SK-N-SH (cell line): ENCODE measurements at regions not wholly inside any gene's neighbourhood (a gene's known extent, or its start where the extent isn't known, plus 50 kb on each side); places are given as distances from the start of the nearest gene placed in this dataset.

Experiments
- CTCF ChIA-PET: fragments of 300-600, 350-600 bp; formaldehyde crosslinking; extraction: SDS; loops from one replicate; lab custom pipeline; 2021; lab: Yijun Ruan, JAX
- POLR2A ChIA-PET: fragments of 350-600 bp; sonication (Branson Sonifier 250); formaldehyde crosslinking; extraction: SDS; loops from one replicate; lab custom pipeline; 2020; ENCODE audit warnings: antibody characterized with exemption, inconsistent platforms; lab: Yijun Ruan, JAX
- DNase-seq: peaks from one replicate; pipeline ENCODE4 v3.0.0; 2012
- H2AFZ ChIP-seq: fragments of 200-600 bp; sonication (generic); 2 replicates; pipeline ENCODE4 v1.8.1; 2016; ENCODE audit warnings: antibody characterized with exemption, mild to moderate bottlenecking, low read depth
- H3F3A ChIP-seq: fragments of 200-600 bp; sonication (generic); replicated peaks from 2 replicates; pipeline ENCODE3; 2016; ENCODE audit warnings: antibody characterized with exemption, mild to moderate bottlenecking; ENCODE audit not compliant: insufficient read depth
- H3K27ac ChIP-seq, 2 experiments: fragments of 200-500 bp in 1 of 2; fragments of 200-600 bp in 1 of 2; sonication (Bioruptor generic) in 1 of 2; sonication (generic), shearing (Covaris generic) in 1 of 2; 2 replicates each; pipeline versions ENCODE4 v1.5.1 to v1.6.1; 2014 to 2016; ENCODE audit warnings: low read depth in 2 of 2, inconsistent platforms in 1 of 2, low read length in 1 of 2, mild to moderate bottlenecking in 1 of 2, mixed read lengths in 1 of 2
- H3K27me3 ChIP-seq: fragments of 200-600 bp; sonication (generic), shearing (Covaris generic); 2 replicates; pipeline ENCODE4 v1.6.1; 2016; ENCODE audit warnings: mixed run types; ENCODE audit not compliant: insufficient read depth
- H3K36me3 ChIP-seq, 2 experiments: fragments of 200-500 bp in 1 of 2; fragments of 200-600 bp in 1 of 2; sonication (Bioruptor generic) in 1 of 2; sonication (generic) in 1 of 2; replicated peaks in 1 of 2; 2 replicates each; pipeline versions ENCODE3 to v1.5.1; 2014 to 2016; ENCODE audit warnings: low read length in 1 of 2, mild to moderate bottlenecking in 1 of 2; ENCODE audit not compliant: insufficient read depth in 2 of 2, control insufficient read depth in 1 of 2
- H3K4me1 ChIP-seq, 2 experiments: fragments of 200-500 bp in 1 of 2; fragments of 200-600 bp in 1 of 2; sonication (Bioruptor generic) in 1 of 2; sonication (generic), shearing (Covaris generic) in 1 of 2; 2 replicates each; pipeline versions ENCODE4 v1.5.1 to v1.6.1; 2014 to 2016; ENCODE audit warnings: low read depth in 1 of 2, low read length in 1 of 2, mixed run types in 1 of 2; ENCODE audit not compliant: insufficient read depth in 2 of 2, control insufficient read depth in 1 of 2
- H3K4me2 ChIP-seq: fragments of 200-600 bp; sonication (generic), shearing (Covaris generic); 2 replicates; pipeline ENCODE4 v1.6.1; 2017; ENCODE audit warnings: mixed run types
- H3K4me3 ChIP-seq, 2 experiments: fragments of 200-500 bp in 1 of 2; fragments of 200-600 bp in 1 of 2; sonication (Bioruptor generic) in 1 of 2; sonication (generic), shearing (Covaris generic) in 1 of 2; 2 replicates each; pipeline versions ENCODE4 v1.5.1 to v1.8.1; 2014 to 2016; ENCODE audit warnings: low read depth in 2 of 2, inconsistent platforms in 1 of 2, low read length in 1 of 2, mild to moderate bottlenecking in 1 of 2, mixed read lengths in 1 of 2, moderate library complexity in 1 of 2
- H3K79me2 ChIP-seq: fragments of 200-600 bp; sonication (generic); 2 replicates; pipeline ENCODE4 v1.8.1; 2017; ENCODE audit warnings: mild to moderate bottlenecking; ENCODE audit not compliant: insufficient read depth
- H3K9ac ChIP-seq: fragments of 200-600 bp; sonication (generic); 2 replicates; pipeline ENCODE4 v1.6.1; 2017; ENCODE audit warnings: mixed run types
- H3K9me2 ChIP-seq: fragments of 200-600 bp; sonication (generic); 2 replicates; pipeline ENCODE4 v1.6.1; 2017; ENCODE audit warnings: mixed run types
- H3K9me3 ChIP-seq: fragments of 200-600 bp; sonication (generic); 2 replicates; pipeline ENCODE4 v1.6.1; 2017; ENCODE audit warnings: mixed run types, mild to moderate bottlenecking, moderate library complexity
- H4K20me1 ChIP-seq: fragments of 200-600 bp; sonication (generic); 2 replicates; pipeline ENCODE4 v1.6.1; 2017; ENCODE audit warnings: mild to moderate bottlenecking, mixed run types; ENCODE audit not compliant: insufficient read depth
- ELF1 ChIP-seq: IDR thresholded peaks from 2 replicates; pipeline ENCODE4 v1.4.0; 2012
- EP300 ChIP-seq, 2 experiments: IDR thresholded peaks; 2 replicates each; pipeline versions ENCODE4 v1.4.0 to v1.6.1; 2012; ENCODE audit warnings: borderline replicate concordance in 1 of 2, low read depth in 1 of 2, low read length in 1 of 2
- FOSL2 ChIP-seq: IDR thresholded peaks from 2 replicates; pipeline ENCODE4 v1.4.0; 2012; ENCODE audit warnings: low read depth, mild to moderate bottlenecking, moderate library complexity, borderline replicate concordance
- FOXJ3 ChIP-seq: sonication (generic); formaldehyde crosslinking; IDR thresholded peaks from 2 replicates; pipeline ENCODE4 v1.5.1; 2020; ENCODE audit warnings: mild to moderate bottlenecking, missing genetic modification reagents
- GABPA ChIP-seq: IDR thresholded peaks from 2 replicates; pipeline ENCODE4 v1.4.0; 2012; ENCODE audit warnings: low read depth, mild to moderate bottlenecking
- JUND ChIP-seq: IDR thresholded peaks from 2 replicates; pipeline ENCODE4 v1.4.0; 2012
- NRF1 ChIP-seq: IDR thresholded peaks from 2 replicates; pipeline ENCODE4 v1.6.1; 2012; ENCODE audit warnings: low read depth, mild to moderate bottlenecking, low read length
- POLR2AphosphoS5 ChIP-seq: IDR thresholded peaks from 2 replicates; pipeline ENCODE4 v1.6.1; 2012; ENCODE audit warnings: low read depth, low read length
- REST ChIP-seq: IDR thresholded peaks from 2 replicates; pipeline ENCODE4 v1.6.1; 2012; ENCODE audit warnings: mild to moderate bottlenecking, low read depth, low read length, moderate library complexity
- USF2 ChIP-seq: fragments of 150-350 bp; IDR thresholded peaks from 2 replicates; pipeline ENCODE4 v1.6.1; 2017; ENCODE audit warnings: antibody characterized with exemption, low read length, low read depth, borderline replicate concordance
- WGBS: methylation state at CpG from one replicate; pipeline ENCODE4 v1.1.6; 2017; ENCODE audit warnings: low lambda C conversion rate; 5-methylcytosine and 5-hydroxymethylcytosine counted together
- TF ChIP-seq, protein P1 (sequence below): fragments of 200-600 bp; sonication (generic); IDR thresholded peaks from 2 replicates; pipeline ENCODE4 v1.6.1; 2017; ENCODE audit warnings: antibody characterized with exemption, mild to moderate bottlenecking, moderate library complexity
- TF ChIP-seq, protein P2 (sequence below): IDR thresholded peaks from 2 replicates; pipeline ENCODE4 v1.4.0; 2012; ENCODE audit warnings: low read depth

- 8% methylated on average over 1 of the region's 1 CpG for WGBS
- H3K36me3 ChIP-seq, result no peaks in the 10 kb centered on the region
- no peak for DNase-seq
- no peak for TF ChIP-seq FOSL2
- no peak for TF ChIP-seq GABPA
- TF ChIP-seq POLR2AphosphoS5, result no peak
- no peak for TF ChIP-seq EP300 (IDR thresholded peaks at IDR 0.05; ENCODE audit: borderline replicate concordance in 1 of 2, low read depth in 1 of 2, low read length in 1 of 2)
- TF ChIP-seq, protein P1, sequence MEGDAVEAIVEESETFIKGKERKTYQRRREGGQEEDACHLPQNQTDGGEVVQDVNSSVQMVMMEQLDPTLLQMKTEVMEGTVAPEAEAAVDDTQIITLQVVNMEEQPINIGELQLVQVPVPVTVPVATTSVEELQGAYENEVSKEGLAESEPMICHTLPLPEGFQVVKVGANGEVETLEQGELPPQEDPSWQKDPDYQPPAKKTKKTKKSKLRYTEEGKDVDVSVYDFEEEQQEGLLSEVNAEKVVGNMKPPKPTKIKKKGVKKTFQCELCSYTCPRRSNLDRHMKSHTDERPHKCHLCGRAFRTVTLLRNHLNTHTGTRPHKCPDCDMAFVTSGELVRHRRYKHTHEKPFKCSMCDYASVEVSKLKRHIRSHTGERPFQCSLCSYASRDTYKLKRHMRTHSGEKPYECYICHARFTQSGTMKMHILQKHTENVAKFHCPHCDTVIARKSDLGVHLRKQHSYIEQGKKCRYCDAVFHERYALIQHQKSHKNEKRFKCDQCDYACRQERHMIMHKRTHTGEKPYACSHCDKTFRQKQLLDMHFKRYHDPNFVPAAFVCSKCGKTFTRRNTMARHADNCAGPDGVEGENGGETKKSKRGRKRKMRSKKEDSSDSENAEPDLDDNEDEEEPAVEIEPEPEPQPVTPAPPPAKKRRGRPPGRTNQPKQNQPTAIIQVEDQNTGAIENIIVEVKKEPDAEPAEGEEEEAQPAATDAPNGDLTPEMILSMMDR, result no peak
- TF ChIP-seq USF2, result no peak
- TF ChIP-seq, protein P2, sequence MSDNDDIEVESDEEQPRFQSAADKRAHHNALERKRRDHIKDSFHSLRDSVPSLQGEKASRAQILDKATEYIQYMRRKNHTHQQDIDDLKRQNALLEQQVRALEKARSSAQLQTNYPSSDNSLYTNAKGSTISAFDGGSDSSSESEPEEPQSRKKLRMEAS, result no peak
- TF ChIP-seq FOXJ3, result no peak
- TF ChIP-seq JUND, result no peak
- TF ChIP-seq ELF1, result no peak
- TF ChIP-seq NRF1, result no peak
- TF ChIP-seq REST, result no peak
- no peak overlapping the region for H3K9ac ChIP-seq
- no peak overlapping the region for H2AFZ ChIP-seq
- H4K20me1 ChIP-seq, result no peaks in the 10 kb centered on the region
- no peaks in the 10 kb centered on the region for H3K9me3 ChIP-seq
- no peaks in the 10 kb centered on the region for H3F3A ChIP-seq
- no peak overlapping the region for H3K27ac ChIP-seq
- no peaks in the 10 kb centered on the region for H3K79me2 ChIP-seq
- ChIA-PET POLR2A (no interaction called here), CTCF (no interaction called here)
- no peaks in the 10 kb centered on the region for H3K9me2 ChIP-seq
- H3K27me3 ChIP-seq, result no peaks in the 10 kb centered on the region
- H3K4me1 ChIP-seq, result no peaks in the 10 kb centered on the region
- no peak overlapping the region for H3K4me2 ChIP-seq
- no peak overlapping the region for H3K4me3 ChIP-seq
Measured at GRCh38 chr20:12047838-12048432, 130.2 kb downstream of the BTBD3 start.
